Adrenal gland (tissue), 9 donors: ENCODE measurements at regions not wholly inside any gene's neighbourhood (a gene's known extent, or its start where the extent isn't known, plus 50 kb on each side); places are given as distances from the start of the nearest gene placed in this dataset.

Experiments used
- DNase-seq, 7 donors: peaks; one replicate each; pipeline ENCODE4 v3.0.0-alpha.2; 2019 to 2020
- H3K27ac ChIP-seq, 5 donors: fragments of 200-600 bp; sonication (generic) in 4 of 5; 1 replicate in 3 of 5; 2 replicates in 2 of 5; pipeline versions ENCODE4 v1.5.1 to v1.8.0; 2016 to 2020; ENCODE audit warnings: mild to moderate bottlenecking in 1 of 5
- H3K27me3 ChIP-seq: fragments of 200-600 bp; 2 replicates; pipeline ENCODE4 v1.8.0; 2021
- H3K36me3 ChIP-seq, 2 donors: fragments of 200-600 bp; replicated peaks in 1 of 2; 1 replicate in 1 of 2; 2 replicates in 1 of 2; pipeline versions ENCODE4 v1.5.1 to v1.8.0; 2018 to 2022
- H3K4me1 ChIP-seq, 2 donors: fragments of 200-600 bp; replicated peaks in 1 of 2; 1 replicate in 1 of 2; 2 replicates in 1 of 2; pipeline versions ENCODE4 v1.5.1 to v1.8.0; 2018 to 2021
- H3K4me3 ChIP-seq, 4 donors: fragments of 200-600 bp; sonication (generic) in 3 of 4; one replicate each; pipeline ENCODE4 v1.5.1; 2016 to 2018
- H3K9me3 ChIP-seq, 3 donors: fragments of 200-600 bp; sonication (generic) in 1 of 3; replicated peaks in 1 of 3; 1 replicate in 2 of 3; 2 replicates in 1 of 3; pipeline versions ENCODE4 v1.5.1 to v1.8.0; 2016 to 2021
- POLR2A ChIP-seq, 2 donors: fragments of 450-650 bp; IDR thresholded peaks; one replicate each; pipeline ENCODE4 v1.6.1; 2017; ENCODE audit warnings: antibody characterized with exemption in 2 of 2, mild to moderate bottlenecking in 2 of 2, moderate library complexity in 1 of 2
- WGBS, 4 donors: extraction: QIAGEN DNeasy Blood & Tissue Kit in 2 of 4; methylation state at CpG; one replicate each; pipeline versions ENCODE4 v1.1.5 to v1.1.7; 2013 to 2017; 5-methylcytosine and 5-hydroxymethylcytosine counted together
- intact Hi-C, 2 donors: fragments of 100-400 bp; cut with DNase I; formaldehyde crosslinking; loops; one replicate each; pipeline versions ENCODE4 v1.14.1 to v1.15.0; 2022 to 2023
- TF ChIP-seq, protein P1 (sequence below), 6 experiments: fragments of 450-650 bp in 4 of 6; fragments of 200-600 bp in 2 of 6; sonication (generic) in 1 of 6; IDR thresholded peaks; 1 replicate in 5 of 6; 2 replicates in 1 of 6; pipeline versions ENCODE4 v1.5.1 to v1.8.0; 2016 to 2021; ENCODE audit warnings: antibody characterized with exemption in 6 of 6, mild to moderate bottlenecking in 2 of 6, moderate library complexity in 1 of 6
- donor health status: healthy with polysubstance abuse.
- donor health status: Bipolar disorder and iron deficiency.
- donor health status: DM: yes; HTN: yes; CAD: no.
- donor health status: DM: no; HTN: no; CAD: no.
- donor health status: DM: no; HTN: no; CAD: no.

DNA sequence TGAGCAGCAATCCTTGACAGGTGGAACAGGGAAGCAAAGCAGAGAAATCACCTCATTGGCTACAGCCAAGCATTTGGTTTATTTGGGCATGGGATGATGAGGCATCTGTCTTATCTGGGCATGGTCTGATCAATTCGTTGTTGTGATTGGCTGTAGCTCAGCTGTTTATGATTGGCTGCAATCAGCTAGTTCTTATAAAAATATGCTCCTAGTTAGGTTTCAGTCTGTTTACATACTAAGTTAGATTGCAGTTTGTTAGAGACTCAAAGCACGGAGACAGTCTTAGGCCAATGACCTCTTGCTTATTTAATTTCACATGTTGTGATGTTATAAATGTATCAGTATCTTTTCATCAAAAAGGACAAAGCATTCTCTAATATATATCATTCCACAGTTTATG is 312.0 kb downstream of the PDGFC start:
- Histone ChIP-seq H3K27me3 (no peaks in the 10 kb centered on the region), H3K36me3 (no peaks in the 10 kb centered on the region), H3K4me1 (no peaks in the 10 kb centered on the region), H3K4me3 (no peak overlapping the region), H3K27ac (no peak overlapping the region), H3K9me3 (no peaks in the 10 kb centered on the region)
- no peak for TF ChIP-seq POLR2A (IDR thresholded peaks at IDR 0.05)
- TF ChIP-seq, protein P1, sequence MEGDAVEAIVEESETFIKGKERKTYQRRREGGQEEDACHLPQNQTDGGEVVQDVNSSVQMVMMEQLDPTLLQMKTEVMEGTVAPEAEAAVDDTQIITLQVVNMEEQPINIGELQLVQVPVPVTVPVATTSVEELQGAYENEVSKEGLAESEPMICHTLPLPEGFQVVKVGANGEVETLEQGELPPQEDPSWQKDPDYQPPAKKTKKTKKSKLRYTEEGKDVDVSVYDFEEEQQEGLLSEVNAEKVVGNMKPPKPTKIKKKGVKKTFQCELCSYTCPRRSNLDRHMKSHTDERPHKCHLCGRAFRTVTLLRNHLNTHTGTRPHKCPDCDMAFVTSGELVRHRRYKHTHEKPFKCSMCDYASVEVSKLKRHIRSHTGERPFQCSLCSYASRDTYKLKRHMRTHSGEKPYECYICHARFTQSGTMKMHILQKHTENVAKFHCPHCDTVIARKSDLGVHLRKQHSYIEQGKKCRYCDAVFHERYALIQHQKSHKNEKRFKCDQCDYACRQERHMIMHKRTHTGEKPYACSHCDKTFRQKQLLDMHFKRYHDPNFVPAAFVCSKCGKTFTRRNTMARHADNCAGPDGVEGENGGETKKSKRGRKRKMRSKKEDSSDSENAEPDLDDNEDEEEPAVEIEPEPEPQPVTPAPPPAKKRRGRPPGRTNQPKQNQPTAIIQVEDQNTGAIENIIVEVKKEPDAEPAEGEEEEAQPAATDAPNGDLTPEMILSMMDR (IDR thresholded peaks at IDR 0.05), result no peak
- no peak for DNase-seq
- WGBS, 4 donors, result 49 to 76% (median 58%) methylated on average over 2 of the region's 2 CpGs
- intact Hi-C loops, result no loop called here

- Histone ChIP-seq H3K36me3 (no peaks in the 10 kb centered on the region), H3K4me3 (no peak overlapping the region), H3K27ac (no peak overlapping the region), H3K27me3 (no peaks in the 10 kb centered on the region), H3K9me3 (no peaks in the 10 kb centered on the region), H3K4me1 (no peaks in the 10 kb centered on the region)
- TF ChIP-seq, protein P1 (IDR thresholded peaks at IDR 0.05), result no peak
- TF ChIP-seq POLR2A (IDR thresholded peaks at IDR 0.05), result no peak
- intact Hi-C loops, result no loop called here
- 71 to 90% (median 80%) methylated on average over 2 of the region's 2 CpGs for WGBS, 4 donors
- no peak for DNase-seq
Observed at GRCh38 chr4:156656896-156657295, 314.7 kb downstream of the PDGFC start.

- TF ChIP-seq, protein P1 (IDR thresholded peaks at IDR 0.05), result no peak
- no peak for TF ChIP-seq POLR2A (IDR thresholded peaks at IDR 0.05)
- Histone ChIP-seq H3K27me3 (no peaks in the 10 kb centered on the region), H3K4me3 (no peak overlapping the region), H3K36me3 (no peaks in the 10 kb centered on the region), H3K4me1 (no peaks in the 10 kb centered on the region), H3K9me3 (no peaks in the 10 kb centered on the region), H3K27ac (no peak overlapping the region)
- intact Hi-C loops, result no loop called here
- DNase-seq, result no peak
- WGBS, 4 donors, result 88 to 91% (median 90%) methylated on average over 5 of the region's 5 CpGs
Observed at GRCh38 chr4:156654410-156654809, 317.2 kb downstream of the PDGFC start.

DNA sequence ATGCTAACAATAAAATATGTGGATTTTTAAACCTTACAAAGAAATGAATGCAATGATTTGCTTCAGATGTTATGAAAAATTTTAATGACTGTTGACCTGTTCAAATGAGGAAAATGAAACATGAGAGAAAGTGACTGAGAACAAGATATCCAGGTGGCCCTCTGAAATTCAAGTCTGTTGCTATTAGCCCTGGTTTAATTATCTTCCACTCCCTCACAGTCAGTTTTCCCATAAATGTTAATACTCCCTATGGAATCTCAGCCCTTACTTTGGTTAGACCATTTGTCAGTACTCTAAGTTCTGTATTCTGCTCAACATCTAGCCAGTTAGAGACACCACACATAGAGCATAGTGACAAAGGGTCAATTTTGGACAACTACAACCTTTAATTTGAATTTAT is 327.8 kb downstream of the PDGFC start:
- Histone ChIP-seq H3K27ac (no peak overlapping the region), H3K4me3 (no peak overlapping the region), H3K27me3 (no peaks in the 10 kb centered on the region), H3K36me3 (no peaks in the 10 kb centered on the region), H3K4me1 (no peaks in the 10 kb centered on the region), H3K9me3 (no peaks in the 10 kb centered on the region)
- no peak for TF ChIP-seq POLR2A (IDR thresholded peaks at IDR 0.05)
- TF ChIP-seq, protein P1 (IDR thresholded peaks at IDR 0.05), result no peak
- no peak for DNase-seq
- intact Hi-C loops, result no loop called here
